ENCODE measurements at regions not wholly inside any gene's neighbourhood (a gene's known extent, or its start where the extent isn't known, plus 50 kb on each side); places are given as distances from the start of the nearest gene placed in this dataset.

DNA sequence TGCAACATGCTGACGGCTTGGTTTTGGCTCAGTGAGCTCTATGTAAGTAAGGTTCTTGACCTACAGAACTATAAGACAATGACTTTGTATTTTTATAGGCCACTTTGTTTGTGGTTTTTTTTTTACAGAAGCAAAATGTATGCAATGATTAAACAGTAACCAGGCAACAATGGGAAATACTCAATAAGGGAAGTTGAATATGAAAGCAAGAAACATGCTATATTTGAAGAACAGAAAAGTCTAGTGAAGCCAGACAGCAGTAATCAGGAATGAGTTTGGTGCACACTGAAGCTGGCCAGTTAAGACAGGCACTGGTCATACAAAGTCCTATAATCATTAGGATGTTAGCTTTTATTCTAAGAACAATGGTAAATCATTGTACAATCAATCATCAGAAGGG lies 1926.8 kb downstream of the NCAM2 start:
- Histone ChIP-seq H3K4me3 (replicated peaks in 1 of 3; ENCODE audit: low read depth in 2 of 3, low read length in 3 of 3) (no peak overlapping the region), H2AFZ (ENCODE audit: insufficient read depth, low read depth, low read length, poor library complexity, severe bottlenecking) (no peak overlapping the region), H3K27me3 (ENCODE audit: control insufficient read depth in 2 of 2, insufficient read depth in 2 of 2, low read length in 2 of 2) (no peaks in the 10 kb centered on the region), H3K36me3 (replicated peaks in 1 of 2; ENCODE audit: control insufficient read depth in 1 of 2, insufficient read depth in 2 of 2, low read length in 2 of 2) (no peaks in the 10 kb centered on the region), H3K4me2 (replicated peaks; ENCODE audit: extremely low read depth, low read length, poor library complexity, severe bottlenecking) (no peak overlapping the region), H3K4me1 (ENCODE audit: control insufficient read depth in 1 of 2, insufficient read depth in 2 of 2, low read length in 2 of 2) (no peaks in the 10 kb centered on the region), H4K20me1 (ENCODE audit: insufficient read depth, low read length) (no peaks in the 10 kb centered on the region), H3K79me2 (ENCODE audit: insufficient read depth, low read length) (no peaks in the 10 kb centered on the region), H3K9ac (ENCODE audit: insufficient read depth, low read length, poor library complexity, severe bottlenecking) (no peak overlapping the region), H3K27ac (ENCODE audit: low read depth in 1 of 2, low read length in 2 of 2) (no peak overlapping the region), H3K9me3 (replicated peaks in 1 of 2; ENCODE audit: control insufficient read depth in 1 of 2, insufficient read depth in 1 of 2, low read length in 2 of 2) (peaks cover 0 to 2% of the 10 kb centered on the region in 2 donors)
- Mint-ChIP-seq H3K27ac (no peak overlapping the region), H3K27me3 (ENCODE audit: low read depth in 3 of 3) (peaks cover 0 to 2% (median 0%) of the 10 kb centered on the region in 3 donors), H3K36me3 (no peaks in the 10 kb centered on the region), H3K9me3 (peaks cover 0 to 11% (median 5%) of the 10 kb centered on the region in 7 donors), H3K4me3 (no peak overlapping the region), H3K4me1 (no peaks in the 10 kb centered on the region)
- intact Hi-C loops (cut with micrococcal nuclease), result no loop called here
- TF ChIP-seq, protein P1, sequence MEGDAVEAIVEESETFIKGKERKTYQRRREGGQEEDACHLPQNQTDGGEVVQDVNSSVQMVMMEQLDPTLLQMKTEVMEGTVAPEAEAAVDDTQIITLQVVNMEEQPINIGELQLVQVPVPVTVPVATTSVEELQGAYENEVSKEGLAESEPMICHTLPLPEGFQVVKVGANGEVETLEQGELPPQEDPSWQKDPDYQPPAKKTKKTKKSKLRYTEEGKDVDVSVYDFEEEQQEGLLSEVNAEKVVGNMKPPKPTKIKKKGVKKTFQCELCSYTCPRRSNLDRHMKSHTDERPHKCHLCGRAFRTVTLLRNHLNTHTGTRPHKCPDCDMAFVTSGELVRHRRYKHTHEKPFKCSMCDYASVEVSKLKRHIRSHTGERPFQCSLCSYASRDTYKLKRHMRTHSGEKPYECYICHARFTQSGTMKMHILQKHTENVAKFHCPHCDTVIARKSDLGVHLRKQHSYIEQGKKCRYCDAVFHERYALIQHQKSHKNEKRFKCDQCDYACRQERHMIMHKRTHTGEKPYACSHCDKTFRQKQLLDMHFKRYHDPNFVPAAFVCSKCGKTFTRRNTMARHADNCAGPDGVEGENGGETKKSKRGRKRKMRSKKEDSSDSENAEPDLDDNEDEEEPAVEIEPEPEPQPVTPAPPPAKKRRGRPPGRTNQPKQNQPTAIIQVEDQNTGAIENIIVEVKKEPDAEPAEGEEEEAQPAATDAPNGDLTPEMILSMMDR (IDR thresholded peaks at IDR 0.05), result no peak
- WGBS (ENCODE audit: insufficient coverage), result no CpG with 5 or more reads among the region's 1 CpG
- DNase-seq, result no peak

DNA sequence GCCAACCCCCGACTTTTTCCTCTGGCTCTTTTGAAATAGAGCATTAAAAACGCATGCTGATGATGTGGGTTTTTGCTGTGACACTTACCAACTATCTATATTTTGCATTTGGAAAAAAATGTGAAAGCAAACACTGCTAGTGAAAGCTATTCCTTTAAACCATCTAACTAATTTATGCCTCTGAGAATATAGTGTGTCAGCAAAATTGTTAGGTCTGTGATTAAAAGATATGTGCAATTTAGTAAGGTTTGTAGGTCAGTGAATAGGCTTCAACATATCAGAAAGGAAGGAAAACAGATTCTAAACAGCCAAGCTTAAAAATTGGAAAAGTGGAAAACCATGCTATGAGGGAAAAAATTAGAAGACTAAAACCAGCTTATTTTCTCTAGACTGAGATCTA lies 1929.3 kb downstream of the NCAM2 start:
- Mint-ChIP-seq H3K27me3 (ENCODE audit: low read depth in 3 of 3) (peaks cover 0 to 2% (median 0%) of the 10 kb centered on the region in 3 donors), H3K4me3 (no peak overlapping the region), H3K27ac (no peak overlapping the region), H3K9me3 (peaks cover 0 to 6% (median 1%) of the 10 kb centered on the region in 7 donors), H3K36me3 (no peaks in the 10 kb centered on the region), H3K4me1 (no peaks in the 10 kb centered on the region)
- Histone ChIP-seq H3K4me2 (replicated peaks; ENCODE audit: extremely low read depth, low read length, poor library complexity, severe bottlenecking) (no peak overlapping the region), H3K27me3 (ENCODE audit: control insufficient read depth in 2 of 2, insufficient read depth in 2 of 2, low read length in 2 of 2) (no peaks in the 10 kb centered on the region), H3K4me3 (replicated peaks in 1 of 3; ENCODE audit: low read depth in 2 of 3, low read length in 3 of 3) (no peak overlapping the region), H3K79me2 (ENCODE audit: insufficient read depth, low read length) (no peaks in the 10 kb centered on the region), H3K9ac (ENCODE audit: insufficient read depth, low read length, poor library complexity, severe bottlenecking) (no peak overlapping the region), H3K4me1 (ENCODE audit: control insufficient read depth in 1 of 2, insufficient read depth in 2 of 2, low read length in 2 of 2) (no peaks in the 10 kb centered on the region), H3K27ac (ENCODE audit: low read depth in 1 of 2, low read length in 2 of 2) (no peak overlapping the region), H2AFZ (ENCODE audit: insufficient read depth, low read depth, low read length, poor library complexity, severe bottlenecking) (no peak overlapping the region), H3K36me3 (replicated peaks in 1 of 2; ENCODE audit: control insufficient read depth in 1 of 2, insufficient read depth in 2 of 2, low read length in 2 of 2) (no peaks in the 10 kb centered on the region), H4K20me1 (ENCODE audit: insufficient read depth, low read length) (no peaks in the 10 kb centered on the region), H3K9me3 (replicated peaks in 1 of 2; ENCODE audit: control insufficient read depth in 1 of 2, insufficient read depth in 1 of 2, low read length in 2 of 2) (peaks cover 2 to 5% of the 10 kb centered on the region in 2 donors)
- intact Hi-C loops (cut with micrococcal nuclease), result no loop called here
- TF ChIP-seq, protein P1 (IDR thresholded peaks at IDR 0.05), result no peak
- no CpG with 5 or more reads among the region's 2 CpGs for WGBS (ENCODE audit: insufficient coverage)
- DNase-seq, result no peak
